HG02852 (cell line): ENCODE measurements at regions not wholly inside any gene's neighbourhood (a gene's known extent, or its start where the extent isn't known, plus 50 kb on each side); places are given as distances from the start of the nearest gene placed in this dataset.

Experiments used
- ATAC-seq: cut with Tn5 transposase; IDR thresholded peaks from one replicate; pipeline ENCODE4 v1.9.1; 2021; ENCODE audit warnings: mild to moderate bottlenecking, moderate library complexity; ENCODE audit not compliant: unreplicated experiment

- ATAC-seq: no peak
Observed at GRCh38 chr6:10060004-10060403, 354.9 kb downstream of the TFAP2A start.

- no peak for ATAC-seq
Observed at GRCh38 chr6:10054672-10055071, 360.2 kb downstream of the TFAP2A start.

GRCh38 chr6:10051283-10051682 is 363.6 kb downstream of the TFAP2A start:
- ATAC-seq: no peak

GRCh38 chr6:10048370-10049297 is 366.2 kb downstream of the TFAP2A start:
- no peak for ATAC-seq

GRCh38 chr6:10042280-10042679 is 372.6 kb downstream of the TFAP2A start:
- no peak for ATAC-seq

- ATAC-seq: no peak
Observed at GRCh38 chr6:10033223-10033829, 381.5 kb downstream of the TFAP2A start.

- ATAC-seq: no peak
Observed at GRCh38 chr6:10031617-10032016, 383.3 kb downstream of the TFAP2A start.

GRCh38 chr6:10030942-10031537 is 383.8 kb downstream of the TFAP2A start:
- ATAC-seq: no peak

GRCh38 chr6:10028222-10028621 is 386.7 kb downstream of the TFAP2A start:
- no peak for ATAC-seq

- no peak for ATAC-seq
Observed at GRCh38 chr6:10019851-10020250, 395.0 kb downstream of the TFAP2A start.

GRCh38 chr6:10014557-10014956 is 400.3 kb downstream of the TFAP2A start:
- no peak for ATAC-seq

- no peak for ATAC-seq
Observed at GRCh38 chr6:10000551-10000950, 414.3 kb downstream of the TFAP2A start.

- ATAC-seq: no peak
Observed at GRCh38 chr6:9999796-10000195, 415.1 kb downstream of the TFAP2A start.

GRCh38 chr6:9986273-9986672 is 428.6 kb downstream of the TFAP2A start:
- ATAC-seq: no peak

- ATAC-seq: no peak
Observed at GRCh38 chr6:9985481-9985880, 429.4 kb downstream of the TFAP2A start.

- ATAC-seq: no peak
Observed at GRCh38 chr6:9984607-9985006, 430.3 kb downstream of the TFAP2A start.

GRCh38 chr6:9983168-9983567 is 431.7 kb downstream of the TFAP2A start:
- no peak for ATAC-seq

- ATAC-seq: no peak
Observed at GRCh38 chr6:9982215-9982614, 432.7 kb downstream of the TFAP2A start.

GRCh38 chr6:9979996-9980395 is 434.9 kb downstream of the TFAP2A start:
- no peak for ATAC-seq

- ATAC-seq: no peak
Observed at GRCh38 chr6:9978480-9978879, 436.4 kb downstream of the TFAP2A start.

- ATAC-seq: no peak
Observed at GRCh38 chr6:9977411-9977810, 437.5 kb downstream of the TFAP2A start.

- ATAC-seq: no peak
Observed at GRCh38 chr6:9961646-9962045, 453.2 kb downstream of the TFAP2A start.
